Activated CD4-positive, alpha-beta T cell treated with anti-CD3 and anti-CD28 coated beads for 36 hours (primary cell): ENCODE measurements at regions not wholly inside any gene's neighbourhood (a gene's known extent, or its start where the extent isn't known, plus 50 kb on each side); places are given as distances from the start of the nearest gene placed in this dataset.
"Not testable (repeated sequence)": the region's sequence is repeated elsewhere in the genome, so short reads cannot be mapped to it uniquely, and the experiment has no call there.

Source experiments
- ATAC-seq: fragments of 200-7000 bp; cut with Tn5 transposase; one replicate; pipeline ENCODE4 v1.10.0; 2021; ENCODE audit warnings: mild to moderate bottlenecking, moderate library complexity
- CTCF ChIA-PET: fragments of 350-600 bp; sonication (Branson Sonifier 250); formaldehyde crosslinking; loops from one replicate; lab custom pipeline; 2021; ENCODE audit warnings: antibody characterized with exemption; lab: Charles Lee
- POLR2A ChIA-PET: fragments of 350-600 bp; sonication (Branson Sonifier 250); formaldehyde crosslinking; loops from one replicate; lab custom pipeline; 2021; ENCODE audit warnings: antibody characterized with exemption, inconsistent platforms; lab: Charles Lee
- DNase-seq: peaks from one replicate; pipeline ENCODE4 v3.0.0-alpha.2; 2020
- H3K27ac Mint-ChIP-seq: one replicate; pipeline ENCODE4 v1.8.0; 2021; ENCODE audit warnings: mixed read lengths
- H3K27me3 Mint-ChIP-seq: one replicate; pipeline ENCODE4 v1.8.0; 2021; ENCODE audit warnings: mixed read lengths
- H3K36me3 Mint-ChIP-seq: one replicate; pipeline ENCODE4 v1.8.0; 2021; ENCODE audit warnings: low read depth, mixed read lengths
- H3K4me1 Mint-ChIP-seq: one replicate; pipeline ENCODE4 v1.8.0; 2021; ENCODE audit warnings: mixed read lengths
- H3K4me3 Mint-ChIP-seq: one replicate; pipeline ENCODE4 v1.8.0; 2021; ENCODE audit warnings: mild to moderate bottlenecking, moderate library complexity, mixed read lengths
- H3K9me3 Mint-ChIP-seq: one replicate; pipeline ENCODE4 v1.8.0; 2021; ENCODE audit warnings: low read depth, mixed read lengths
- intact Hi-C, 2 experiments: fragments of 100-400 bp; cut with DNase I in 1 of 2; cut with micrococcal nuclease in 1 of 2; formaldehyde crosslinking; loops; one replicate each; pipeline versions ENCODE4 v1.14.2 to v1.15.1; 2022 to 2024; cut with DNase I, micrococcal nuclease

DNA sequence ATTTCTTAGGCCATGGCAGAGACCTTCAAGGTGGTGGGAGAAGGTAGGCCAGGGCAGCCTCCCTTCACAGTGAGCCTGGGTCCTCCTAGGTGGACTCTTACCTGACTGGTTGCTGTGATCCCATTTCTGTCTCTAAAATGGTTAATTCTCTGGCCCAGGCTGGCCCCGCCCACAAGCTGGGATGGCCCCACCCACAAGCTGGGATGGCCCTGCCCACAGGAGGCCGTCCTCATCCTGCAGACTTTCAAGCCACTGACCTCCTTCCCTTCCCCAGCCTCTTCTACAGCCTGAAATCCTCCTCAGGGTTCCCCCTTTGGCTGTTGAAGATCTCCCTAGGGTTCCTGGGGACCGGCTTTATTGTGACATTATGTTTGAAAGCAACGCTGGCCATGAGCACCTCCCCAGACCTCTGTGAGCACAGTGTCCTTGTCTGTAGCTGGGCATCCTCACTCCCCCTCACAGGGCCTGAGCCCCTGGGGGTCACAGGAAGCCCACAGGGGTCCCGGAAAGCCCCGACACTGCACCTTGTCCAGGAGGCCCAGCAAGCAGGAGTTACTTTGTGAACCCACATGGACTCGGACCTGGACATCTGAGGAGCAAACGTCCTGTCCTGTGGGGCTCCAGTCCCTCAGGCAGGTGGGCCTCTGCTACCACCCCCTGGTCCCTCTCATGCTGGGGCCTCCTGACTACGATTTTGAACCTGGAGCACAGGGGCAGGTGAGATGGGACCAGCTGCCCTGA is 621.7 kb downstream of the MATN1 start:
- POLR2A ChIA-PET: no interaction called here
- no peak for DNase-seq

DNA sequence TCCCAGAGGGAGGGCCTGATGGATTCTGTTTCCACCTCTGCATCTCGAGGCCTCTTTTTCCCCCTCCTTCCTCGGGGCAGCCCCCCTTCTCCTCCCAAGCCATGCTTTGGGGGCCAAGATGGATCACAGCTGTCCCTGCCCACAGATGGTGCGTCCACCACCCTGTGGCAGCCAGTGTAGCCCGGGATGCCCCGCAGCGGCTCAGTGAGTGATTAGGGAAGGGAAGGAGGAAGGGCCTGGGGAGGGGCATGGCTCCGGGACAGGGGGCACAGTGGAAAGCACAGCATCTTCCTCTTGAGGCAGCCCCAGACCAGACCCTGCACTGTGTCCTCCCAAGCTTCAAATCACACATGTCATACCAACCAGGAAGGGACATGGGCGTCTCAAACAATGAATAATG is 622.4 kb downstream of the MATN1 start:
- Mint-ChIP-seq H3K36me3 (no peaks in the 10 kb centered on the region), H3K4me1 (no peaks in the 10 kb centered on the region), H3K4me3 (no peak overlapping the region), H3K27me3 (peaks cover 3% of the 10 kb centered on the region), H3K27ac (no peak overlapping the region), H3K9me3 (no peaks in the 10 kb centered on the region)
- intact Hi-C loops: no loop called here
- ChIA-PET POLR2A (no interaction called here), CTCF (no interaction called here)
- no peak for ATAC-seq
- DNase-seq: no peak

More for the DNA sequence above, 621.7 kb downstream of the MATN1 start:
- Mint-ChIP-seq H3K4me3 (no peak overlapping the region), H3K36me3 (no peaks in the 10 kb centered on the region), H3K4me1 (no peaks in the 10 kb centered on the region), H3K9me3 (no peaks in the 10 kb centered on the region), H3K27ac (no peak overlapping the region), H3K27me3 (peaks cover 3% of the 10 kb centered on the region)
- CTCF ChIA-PET: no interaction called here
- intact Hi-C loops: no loop called here
- no peak for ATAC-seq

DNA sequence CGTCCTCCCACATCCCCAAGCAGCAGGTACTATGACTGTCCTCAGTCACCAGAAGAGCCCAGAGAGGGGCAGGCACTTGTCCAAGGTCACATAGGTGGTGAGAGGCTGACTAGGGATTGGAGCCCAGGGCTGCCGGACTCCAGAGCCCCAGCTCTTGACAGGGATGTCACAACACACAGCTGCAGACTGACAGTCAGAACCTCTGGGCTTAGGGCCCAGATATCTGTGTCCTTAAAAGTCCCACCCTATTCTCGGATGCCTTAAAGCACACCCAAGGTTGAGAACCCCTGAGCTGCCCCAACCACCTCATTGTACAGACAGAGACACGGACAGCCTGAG is 622.9 kb downstream of the MATN1 start:
- ChIA-PET POLR2A (interaction anchor here (0.6 kb wide), 1 partner anchor 16 kb away, joined by 3 read pairs; no protein-coding TSS in a partner anchor), CTCF (no interaction called here)
- no peak for ATAC-seq
- Mint-ChIP-seq H3K4me1 (no peaks in the 10 kb centered on the region), H3K4me3 (no peak overlapping the region), H3K36me3 (no peaks in the 10 kb centered on the region), H3K27me3 (peaks cover 3% of the 10 kb centered on the region), H3K9me3 (no peaks in the 10 kb centered on the region), H3K27ac (no peak overlapping the region)
- intact Hi-C loops: no loop called here
- DNase-seq: no peak

DNA sequence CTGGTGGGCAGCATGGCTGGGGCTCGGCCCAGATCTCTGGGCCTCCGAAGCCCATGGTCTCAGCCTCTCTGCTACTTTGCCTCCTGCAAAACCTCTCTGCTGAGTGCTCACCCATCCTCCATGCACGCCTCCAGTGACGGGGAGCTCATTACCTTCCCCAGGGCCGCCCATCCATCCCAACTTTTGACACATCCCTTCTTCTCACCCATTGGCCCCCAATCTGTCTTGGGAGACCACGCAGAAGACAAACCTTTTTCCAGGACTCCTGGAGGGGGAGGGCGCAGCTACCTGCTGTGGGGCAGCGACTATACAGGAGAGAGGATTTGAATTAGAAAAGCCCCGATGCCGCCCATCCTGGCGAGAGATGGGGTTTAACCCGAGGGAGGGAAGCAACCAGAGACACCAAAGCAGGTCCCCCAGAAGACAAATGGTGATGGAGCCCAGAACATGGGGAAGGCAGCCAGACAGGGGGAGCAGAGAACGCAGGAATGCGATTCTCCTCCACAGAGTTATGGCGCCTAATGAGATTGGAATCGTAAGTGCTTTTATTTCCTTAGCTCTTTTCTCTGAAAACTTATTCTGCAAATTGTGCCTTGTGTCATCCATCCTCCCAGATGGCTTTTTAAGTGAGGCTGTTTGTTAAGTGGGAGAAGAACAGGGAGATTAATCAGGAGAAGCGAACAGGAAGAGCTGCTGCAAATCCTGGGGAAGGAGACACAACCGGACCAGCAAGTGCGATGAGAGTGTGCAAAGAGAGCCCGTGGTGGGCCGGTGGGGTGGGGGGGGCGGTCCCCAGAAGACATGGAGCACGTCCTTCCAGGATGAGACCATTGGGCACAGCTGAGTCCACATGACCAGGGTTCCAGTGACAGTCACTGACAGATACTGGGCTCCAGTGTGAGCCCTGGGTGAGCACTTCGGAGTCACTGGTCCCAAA is 623.5 kb downstream of the MATN1 start:
- intact Hi-C loops: loop anchor here in 1 of 2 experiments (5.0 kb wide), 1 partner anchor 392 kb away; no protein-coding TSS in a partner anchor
- ATAC-seq (no peak), DNase-seq (no peak)
- ChIA-PET POLR2A (interaction anchor here (0.6 kb wide), 1 partner anchor 16 kb away, joined by 3 read pairs; no protein-coding TSS in a partner anchor), CTCF (interaction anchor here (0.7 kb wide), 1 partner anchor 10 kb away, joined by 3 read pairs; no protein-coding TSS in a partner anchor)
- no peaks in the 10 kb centered on the region for H3K4me1 Mint-ChIP-seq
- no peaks in the 10 kb centered on the region for H3K9me3 Mint-ChIP-seq
- H3K27ac Mint-ChIP-seq: no peak overlapping the region
- H3K36me3 Mint-ChIP-seq: no peaks in the 10 kb centered on the region
- H3K27me3 Mint-ChIP-seq: peaks cover 3% of the 10 kb centered on the region
- no peak overlapping the region for H3K4me3 Mint-ChIP-seq

DNA sequence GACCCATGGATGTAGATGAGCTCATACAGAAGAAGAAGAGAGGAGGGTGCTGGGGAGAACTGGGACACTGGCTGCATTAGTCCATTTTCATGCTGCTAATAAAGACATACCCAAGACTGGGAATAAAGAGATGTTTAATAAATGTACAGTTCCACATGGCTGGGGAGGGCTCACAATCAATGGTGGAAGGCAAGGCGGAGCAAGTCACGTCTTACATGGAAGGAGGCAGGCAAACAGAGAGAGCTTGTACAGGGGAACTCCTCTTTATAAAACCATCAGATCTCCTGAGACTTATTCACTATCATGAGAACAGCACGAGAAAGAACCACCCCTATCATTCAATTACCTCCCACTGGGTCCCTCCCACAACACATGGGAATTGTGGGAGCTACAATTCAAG is 625.5 kb downstream of the MATN1 start:
- H3K9me3 Mint-ChIP-seq, CTCF ChIA-PET, H3K27me3 Mint-ChIP-seq, POLR2A ChIA-PET, H3K4me1 Mint-ChIP-seq, DNase-seq, ATAC-seq, H3K27ac Mint-ChIP-seq, H3K4me3 Mint-ChIP-seq, H3K36me3 Mint-ChIP-seq: not testable (repeated sequence)
- intact Hi-C loops: loop anchor here in 1 of 2 experiments (5.0 kb wide), 1 partner anchor 394 kb away; no protein-coding TSS in a partner anchor

DNA sequence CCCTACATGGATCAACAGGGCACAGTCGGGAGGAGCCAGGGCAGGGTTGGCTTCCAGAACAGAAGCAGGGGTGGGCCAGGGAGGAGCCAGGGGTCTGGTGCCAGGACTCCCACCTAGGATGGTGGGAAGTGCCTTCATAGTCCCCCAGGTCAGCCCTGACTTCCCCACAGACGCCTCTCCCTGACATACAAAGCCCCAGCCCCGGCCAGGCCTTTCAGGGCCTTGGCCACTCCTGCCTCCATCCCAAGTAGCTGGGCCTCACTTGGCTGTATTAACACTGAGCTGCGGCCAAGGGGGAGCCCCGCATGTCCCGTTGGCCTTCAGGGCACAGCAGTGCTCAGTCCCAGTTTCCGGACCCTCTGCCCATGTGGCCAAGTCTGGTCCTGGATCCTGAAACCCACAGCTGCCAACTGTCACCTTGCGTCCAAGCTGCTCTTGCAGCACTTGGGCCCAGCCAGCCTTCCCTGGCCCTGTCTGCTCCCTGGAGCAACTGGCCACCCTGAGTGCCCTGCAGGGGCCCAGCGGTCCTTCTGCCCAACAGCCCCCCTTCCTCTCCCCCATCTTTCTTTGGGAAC is 627.8 kb downstream of the MATN1 start:
- Mint-ChIP-seq H3K4me1 (no peaks in the 10 kb centered on the region), H3K9me3 (peaks cover 22% of the 10 kb centered on the region), H3K27ac (no peak overlapping the region), H3K27me3 (no peaks in the 10 kb centered on the region), H3K4me3 (no peak overlapping the region), H3K36me3 (no peaks in the 10 kb centered on the region)
- ChIA-PET POLR2A (no interaction called here), CTCF (no interaction called here)
- DNase-seq: no peak
- intact Hi-C loops: loop anchor here in 1 of 2 experiments (5.0 kb wide), 1 partner anchor 397 kb away; no protein-coding TSS in a partner anchor
- ATAC-seq: no peak

DNA sequence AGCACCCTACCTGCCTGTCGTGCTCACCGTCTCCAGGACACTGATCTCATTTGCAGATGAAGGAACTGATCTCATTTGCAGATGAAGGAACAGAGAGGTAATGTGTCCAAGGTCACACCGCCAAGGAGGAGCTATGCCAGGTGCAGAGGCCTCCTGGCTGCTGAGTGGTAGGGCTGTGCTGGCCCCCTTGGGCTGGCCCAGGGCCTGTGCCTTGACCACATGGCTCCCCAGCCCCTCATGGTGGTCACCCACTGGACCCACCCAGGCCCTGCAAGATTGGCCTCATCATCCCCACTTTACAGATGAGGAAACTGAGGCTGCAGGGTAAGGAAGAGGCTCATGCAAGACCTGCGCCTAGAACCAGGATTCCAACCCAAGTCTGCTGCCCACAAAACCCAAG is 628.3 kb downstream of the MATN1 start:
- no peaks in the 10 kb centered on the region for H3K36me3 Mint-ChIP-seq
- no peak overlapping the region for H3K4me3 Mint-ChIP-seq
- CTCF ChIA-PET: no interaction called here

DNA sequence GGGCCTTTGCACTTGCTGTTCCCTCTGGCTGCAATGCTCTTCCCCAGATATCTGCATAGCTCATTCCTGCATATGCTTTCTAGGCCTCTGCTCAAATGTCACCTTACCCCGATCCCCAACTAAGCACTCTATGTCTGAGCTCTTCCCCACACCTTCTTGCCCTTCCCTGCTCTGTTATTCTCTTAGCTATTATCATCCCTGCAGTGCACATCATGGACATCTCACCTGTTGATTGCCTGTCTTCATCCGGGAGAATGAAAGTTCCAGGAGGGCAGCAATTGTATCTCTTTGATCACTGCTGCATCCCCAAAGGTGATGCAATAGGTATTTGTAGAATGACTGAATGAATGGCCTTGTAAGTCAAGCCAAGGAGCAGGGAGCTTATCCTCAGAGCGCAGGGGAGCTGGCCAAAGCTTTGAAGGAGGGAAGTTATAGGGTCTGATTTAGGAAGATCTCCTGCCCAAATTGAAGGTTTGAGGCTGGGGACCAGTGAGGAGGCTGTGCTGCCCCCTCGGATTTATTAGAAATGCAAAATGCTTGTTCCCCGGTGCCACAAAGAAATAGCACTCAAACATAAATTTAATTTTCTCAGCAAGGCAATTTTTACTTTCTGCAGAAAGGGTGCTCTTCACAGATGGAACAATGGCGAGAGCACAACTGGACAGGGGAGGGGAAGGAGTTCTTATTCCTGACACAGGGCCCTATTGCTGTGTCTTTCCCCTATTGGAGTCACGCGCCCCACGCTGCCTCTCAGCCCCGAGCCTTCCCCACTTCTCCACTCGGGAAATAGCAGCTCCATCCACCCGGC is 631.1 kb downstream of the MATN1 start:
- Mint-ChIP-seq H3K27ac (no peak overlapping the region), H3K4me3 (no peak overlapping the region), H3K4me1 (no peaks in the 10 kb centered on the region), H3K27me3 (peaks cover 5% of the 10 kb centered on the region), H3K9me3 (peaks cover 22% of the 10 kb centered on the region), H3K36me3 (no peaks in the 10 kb centered on the region)
- POLR2A ChIA-PET: no interaction called here
- CTCF ChIA-PET: no interaction called here
- no peak for ATAC-seq
- no peak for DNase-seq
- intact Hi-C loops: no loop called here

More for the DNA sequence above, 628.3 kb downstream of the MATN1 start:
- intact Hi-C loops: loop anchor here in 1 of 2 experiments (5.0 kb wide), 1 partner anchor 397 kb away; no protein-coding TSS in a partner anchor
- no peak for ATAC-seq
- POLR2A ChIA-PET: no interaction called here
- Mint-ChIP-seq H3K27me3 (no peaks in the 10 kb centered on the region), H3K27ac (no peak overlapping the region), H3K9me3 (peaks cover 22% of the 10 kb centered on the region), H3K4me1 (no peaks in the 10 kb centered on the region)
- no peak for DNase-seq

DNA sequence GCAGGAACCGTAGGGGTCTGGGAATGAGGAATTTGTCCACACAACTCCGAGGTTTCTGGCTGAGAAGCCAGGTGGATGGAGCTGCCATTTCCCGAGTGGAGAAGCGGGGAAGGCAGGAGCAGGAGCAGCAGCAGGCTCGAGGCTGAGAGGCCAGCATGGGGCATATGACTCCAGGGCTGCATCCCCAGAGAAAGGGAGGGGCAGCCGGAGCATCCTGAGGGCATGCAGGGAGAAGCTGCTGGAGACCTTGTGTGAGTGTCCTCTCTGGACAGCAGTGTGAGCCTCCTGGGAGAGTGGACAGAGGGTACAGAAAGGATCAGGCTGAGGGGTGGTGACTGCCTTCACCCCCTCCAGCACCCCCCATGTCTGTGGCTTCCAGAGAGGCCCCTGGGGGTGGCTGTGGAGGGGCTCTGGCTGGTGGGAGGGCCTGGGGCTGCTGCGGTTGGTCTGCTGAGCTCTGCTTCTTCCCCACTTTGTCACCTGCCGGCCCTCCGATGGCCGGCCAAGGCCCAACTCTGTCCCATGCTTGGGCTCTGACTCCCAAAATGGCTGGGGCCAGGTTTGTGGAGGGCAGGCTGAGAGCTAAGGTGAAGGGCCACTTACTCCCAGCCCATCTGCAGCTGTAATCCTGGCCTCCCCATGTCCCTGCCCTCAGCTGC is 633.1 kb downstream of the MATN1 start:
- no peak overlapping the region for H3K27ac Mint-ChIP-seq
- ATAC-seq (no peak), DNase-seq (no peak)
- POLR2A ChIA-PET: no interaction called here
- no peaks in the 10 kb centered on the region for H3K4me1 Mint-ChIP-seq
- H3K9me3 Mint-ChIP-seq: peaks cover 22% of the 10 kb centered on the region
- no peak overlapping the region for H3K4me3 Mint-ChIP-seq
- H3K27me3 Mint-ChIP-seq: peaks cover 9% of the 10 kb centered on the region
- intact Hi-C loops: no loop called here
- no peaks in the 10 kb centered on the region for H3K36me3 Mint-ChIP-seq
- CTCF ChIA-PET: interaction anchor here (0.8 kb wide), 1 partner anchor 10 kb away, joined by 3 read pairs; no protein-coding TSS in a partner anchor

DNA sequence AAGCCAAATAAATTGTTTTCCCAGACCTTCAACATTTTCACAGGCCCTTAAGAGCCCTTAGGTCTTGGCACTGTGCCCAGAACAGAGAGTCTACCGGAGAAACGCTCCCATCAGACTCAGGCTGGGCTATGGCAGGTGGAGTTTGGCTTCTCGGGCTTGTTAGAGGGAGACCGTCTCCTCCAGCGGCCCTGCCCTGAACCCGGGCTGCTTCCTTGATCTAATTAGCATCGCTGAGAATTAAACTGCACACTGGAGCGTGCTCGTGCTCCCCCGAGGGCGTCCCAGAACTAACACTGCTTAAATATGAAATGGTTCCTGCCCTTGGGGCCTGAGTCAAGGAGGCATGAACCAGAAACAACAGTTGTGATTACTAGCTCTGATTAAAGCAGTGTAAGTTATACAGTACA is 634.4 kb downstream of the MATN1 start:
- Mint-ChIP-seq H3K4me1 (no peaks in the 10 kb centered on the region), H3K27ac (no peak overlapping the region), H3K27me3 (peaks cover 19% of the 10 kb centered on the region), H3K4me3 (no peak overlapping the region), H3K9me3 (peaks cover 22% of the 10 kb centered on the region), H3K36me3 (no peaks in the 10 kb centered on the region)
- ChIA-PET CTCF (no interaction called here), POLR2A (no interaction called here)
- intact Hi-C loops: loop anchor here (5.0 to 10.0 kb wide), 3 partner anchors 294 to 707 kb away; no protein-coding TSS in a partner anchor
- ATAC-seq (no peak), DNase-seq (no peak)
